ENCODE measurements at regions not wholly inside any gene's neighbourhood (a gene's known extent, or its start where the extent isn't known, plus 50 kb on each side); places are given as distances from the start of the nearest gene placed in this dataset.

- DNase-seq (ENCODE audit: low read depth), result no peak
These were observed 387.6 kb upstream of the TNP1 start for GRCh38 chr2:217247476-217247875.

GRCh38 chr2:217246108-217246507 is 386.2 kb upstream of the TNP1 start:
- no peak for DNase-seq (ENCODE audit: low read depth)

More at GRCh38 chr2:217247476-217247875, 387.6 kb upstream of the TNP1 start:
- no peak overlapping the region for H3K4me3 ChIP-seq (ENCODE audit: low read length)
- no peak for TF ChIP-seq CTCF (conservative IDR thresholded peaks at IDR 0.05; ENCODE audit: low read depth, low read length)

GRCh38 chr2:217244815-217245214 is 385.0 kb upstream of the TNP1 start:
- DNase-seq (ENCODE audit: low read depth), result no peak

More at GRCh38 chr2:217246108-217246507, 386.2 kb upstream of the TNP1 start:
- TF ChIP-seq CTCF (conservative IDR thresholded peaks at IDR 0.05; ENCODE audit: low read depth, low read length), result no peak
- H3K4me3 ChIP-seq (ENCODE audit: low read length), result no peak overlapping the region

GRCh38 chr2:217242947-217243346 is 383.1 kb upstream of the TNP1 start:
- no peak for TF ChIP-seq CTCF (conservative IDR thresholded peaks at IDR 0.05; ENCODE audit: low read depth, low read length)
- DNase-seq (ENCODE audit: low read depth), result no peak
- no peak overlapping the region for H3K4me3 ChIP-seq (ENCODE audit: low read length)

More at GRCh38 chr2:217244815-217245214, 385.0 kb upstream of the TNP1 start:
- no peak for TF ChIP-seq CTCF (conservative IDR thresholded peaks at IDR 0.05; ENCODE audit: low read depth, low read length)
- no peak overlapping the region for H3K4me3 ChIP-seq (ENCODE audit: low read length)

- TF ChIP-seq CTCF (conservative IDR thresholded peaks at IDR 0.05; ENCODE audit: low read depth, low read length), result no peak
- no peak overlapping the region for H3K4me3 ChIP-seq (ENCODE audit: low read length)
- DNase-seq (ENCODE audit: low read depth), result no peak
These were observed 371.9 kb upstream of the TNP1 start for GRCh38 chr2:217231724-217232123.

- TF ChIP-seq CTCF (conservative IDR thresholded peaks at IDR 0.05; ENCODE audit: low read depth, low read length), result no peak
- DNase-seq (ENCODE audit: low read depth), result no peak
- no peak overlapping the region for H3K4me3 ChIP-seq (ENCODE audit: low read length)
These were observed 371.3 kb upstream of the TNP1 start for GRCh38 chr2:217231212-217231611.

- H3K4me3 ChIP-seq (ENCODE audit: low read length), result no peak overlapping the region
- DNase-seq (ENCODE audit: low read depth), result no peak
- TF ChIP-seq CTCF (conservative IDR thresholded peaks at IDR 0.05; ENCODE audit: low read depth, low read length), result no peak
These were observed 368.9 kb upstream of the TNP1 start for GRCh38 chr2:217228732-217229131.

Data from retinal pigment epithelial cell (primary cell).